Stomach (tissue), 4 donors: ENCODE measurements at regions not wholly inside any gene's neighbourhood (a gene's known extent, or its start where the extent isn't known, plus 50 kb on each side); places are given as distances from the start of the nearest gene placed in this dataset.

Experiments used
- POLR2A ChIP-seq, 4 donors: fragments of 450-650 bp; IDR thresholded peaks; one replicate each; pipeline ENCODE4 v1.6.1; 2016; ENCODE audit warnings: antibody characterized with exemption in 4 of 4, control low read depth in 2 of 4, mild to moderate bottlenecking in 1 of 4, moderate library complexity in 1 of 4
- TF ChIP-seq, protein P1 (sequence below), 7 experiments: fragments of 450-650 bp in 4 of 7; fragments of 200-600 bp in 3 of 7; sonication (generic) in 3 of 7; IDR thresholded peaks; one replicate each; pipeline ENCODE4 v1.5.1; 2016 to 2019; ENCODE audit warnings: antibody characterized with exemption in 7 of 7, control low read depth in 2 of 7, mild to moderate bottlenecking in 1 of 7

DNA sequence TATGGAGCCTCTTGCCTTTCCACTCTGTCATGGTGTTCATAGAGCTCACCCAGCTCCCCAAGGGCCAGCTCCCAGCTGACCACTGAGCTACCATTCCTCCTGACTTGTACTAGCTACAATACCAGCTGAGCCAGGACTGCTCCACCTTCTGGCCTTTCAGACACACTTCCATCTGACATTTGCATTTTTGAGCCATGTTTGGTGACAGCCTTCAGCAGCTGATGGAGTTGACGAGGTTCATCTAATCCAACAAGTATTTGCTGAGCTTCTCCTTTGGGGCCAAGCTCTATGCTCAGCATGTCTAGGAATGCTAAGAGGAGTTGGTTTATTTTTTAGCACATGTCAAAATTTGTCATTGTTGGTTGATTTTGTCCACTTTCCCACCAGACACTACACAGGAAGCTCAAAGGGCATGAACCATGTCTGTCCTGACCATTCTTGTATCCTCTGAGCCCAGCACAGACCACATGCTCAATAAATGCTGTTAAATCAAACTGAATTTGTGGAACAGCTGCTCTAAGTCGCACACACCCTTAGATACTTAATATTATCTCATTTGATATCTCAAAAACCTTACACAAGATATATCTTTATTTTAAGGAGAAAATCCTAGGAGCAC, 142.6 kb upstream of the PPARGC1A start:
- TF ChIP-seq POLR2A (IDR thresholded peaks at IDR 0.05): no peak
- TF ChIP-seq, protein P1, sequence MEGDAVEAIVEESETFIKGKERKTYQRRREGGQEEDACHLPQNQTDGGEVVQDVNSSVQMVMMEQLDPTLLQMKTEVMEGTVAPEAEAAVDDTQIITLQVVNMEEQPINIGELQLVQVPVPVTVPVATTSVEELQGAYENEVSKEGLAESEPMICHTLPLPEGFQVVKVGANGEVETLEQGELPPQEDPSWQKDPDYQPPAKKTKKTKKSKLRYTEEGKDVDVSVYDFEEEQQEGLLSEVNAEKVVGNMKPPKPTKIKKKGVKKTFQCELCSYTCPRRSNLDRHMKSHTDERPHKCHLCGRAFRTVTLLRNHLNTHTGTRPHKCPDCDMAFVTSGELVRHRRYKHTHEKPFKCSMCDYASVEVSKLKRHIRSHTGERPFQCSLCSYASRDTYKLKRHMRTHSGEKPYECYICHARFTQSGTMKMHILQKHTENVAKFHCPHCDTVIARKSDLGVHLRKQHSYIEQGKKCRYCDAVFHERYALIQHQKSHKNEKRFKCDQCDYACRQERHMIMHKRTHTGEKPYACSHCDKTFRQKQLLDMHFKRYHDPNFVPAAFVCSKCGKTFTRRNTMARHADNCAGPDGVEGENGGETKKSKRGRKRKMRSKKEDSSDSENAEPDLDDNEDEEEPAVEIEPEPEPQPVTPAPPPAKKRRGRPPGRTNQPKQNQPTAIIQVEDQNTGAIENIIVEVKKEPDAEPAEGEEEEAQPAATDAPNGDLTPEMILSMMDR (IDR thresholded peaks at IDR 0.05): peak in 4 of 7 experiments; percentile 22 to 56 (median 34)
